Neuron (in vitro differentiated cells): ENCODE measurements at regions not wholly inside any gene's neighbourhood (a gene's known extent, or its start where the extent isn't known, plus 50 kb on each side); places are given as distances from the start of the nearest gene placed in this dataset.

Source experiments
- H2AFZ ChIP-seq: one replicate; pipeline ENCODE4 v1.6.1; 2013; ENCODE audit warnings: low read depth, mild to moderate bottlenecking, inconsistent platforms, low read length, moderate library complexity
- H3K27me3 ChIP-seq: one replicate; pipeline ENCODE4 v1.6.1; 2013; ENCODE audit warnings: low read length; ENCODE audit not compliant: insufficient read depth
- H3K36me3 ChIP-seq: one replicate; pipeline ENCODE4 v1.6.1; 2013; ENCODE audit warnings: low read length; ENCODE audit not compliant: insufficient read depth
- H3K4me1 ChIP-seq: one replicate; pipeline ENCODE4 v1.6.1; 2013; ENCODE audit warnings: low read length; ENCODE audit not compliant: insufficient read depth
- H3K4me3 ChIP-seq: 2 replicates; pipeline ENCODE4 v1.5.1; 2013; ENCODE audit warnings: mild to moderate bottlenecking, low read length, moderate library complexity
- H3K9me3 ChIP-seq: one replicate; pipeline ENCODE4 v1.6.1; 2013; ENCODE audit warnings: low read length

GRCh38 chr20:41862476-41862875 is 244.3 kb upstream of the CHD6 start:
- no peak overlapping the region for H2AFZ ChIP-seq
- H3K27me3 ChIP-seq: no peaks in the 10 kb centered on the region
- no peaks in the 10 kb centered on the region for H3K36me3 ChIP-seq
- H3K4me1 ChIP-seq: no peaks in the 10 kb centered on the region
- no peak overlapping the region for H3K4me3 ChIP-seq
- H3K9me3 ChIP-seq: no peaks in the 10 kb centered on the region

GRCh38 chr20:41861772-41862422 is 243.7 kb upstream of the CHD6 start:
- Histone ChIP-seq H3K4me1 (no peaks in the 10 kb centered on the region), H3K9me3 (no peaks in the 10 kb centered on the region), H3K4me3 (no peak overlapping the region), H3K27me3 (no peaks in the 10 kb centered on the region), H2AFZ (no peak overlapping the region), H3K36me3 (no peaks in the 10 kb centered on the region)

GRCh38 chr20:41854765-41855164 is 236.6 kb upstream of the CHD6 start:
- H2AFZ ChIP-seq: no peak overlapping the region
- H3K36me3 ChIP-seq: no peaks in the 10 kb centered on the region
- H3K9me3 ChIP-seq: no peaks in the 10 kb centered on the region
- H3K4me1 ChIP-seq: no peaks in the 10 kb centered on the region
- no peaks in the 10 kb centered on the region for H3K27me3 ChIP-seq
- H3K4me3 ChIP-seq: no peak overlapping the region

GRCh38 chr20:41853806-41854205 is 235.6 kb upstream of the CHD6 start:
- no peaks in the 10 kb centered on the region for H3K36me3 ChIP-seq
- H3K4me1 ChIP-seq: no peaks in the 10 kb centered on the region
- no peak overlapping the region for H3K4me3 ChIP-seq
- no peak overlapping the region for H2AFZ ChIP-seq
- no peaks in the 10 kb centered on the region for H3K9me3 ChIP-seq
- no peaks in the 10 kb centered on the region for H3K27me3 ChIP-seq

GRCh38 chr20:41848180-41848579 is 230.0 kb upstream of the CHD6 start:
- Histone ChIP-seq H2AFZ (no peak overlapping the region), H3K9me3 (no peaks in the 10 kb centered on the region), H3K27me3 (no peaks in the 10 kb centered on the region), H3K4me3 (no peak overlapping the region), H3K4me1 (no peaks in the 10 kb centered on the region), H3K36me3 (no peaks in the 10 kb centered on the region)

GRCh38 chr20:41837669-41838224 is 219.6 kb upstream of the CHD6 start:
- H3K9me3 ChIP-seq: no peaks in the 10 kb centered on the region
- no peak overlapping the region for H3K4me3 ChIP-seq
- no peak overlapping the region for H2AFZ ChIP-seq
- H3K36me3 ChIP-seq: no peaks in the 10 kb centered on the region
- no peaks in the 10 kb centered on the region for H3K27me3 ChIP-seq
- H3K4me1 ChIP-seq: no peaks in the 10 kb centered on the region

- Histone ChIP-seq H3K4me3 (no peak overlapping the region), H3K4me1 (no peaks in the 10 kb centered on the region), H3K36me3 (no peaks in the 10 kb centered on the region), H3K27me3 (no peaks in the 10 kb centered on the region), H2AFZ (no peak overlapping the region), H3K9me3 (no peaks in the 10 kb centered on the region)
Observed at GRCh38 chr20:41833739-41834138, 215.6 kb upstream of the CHD6 start.

- Histone ChIP-seq H2AFZ (no peak overlapping the region), H3K4me3 (no peak overlapping the region), H3K4me1 (no peaks in the 10 kb centered on the region), H3K27me3 (peaks cover 6% of the 10 kb centered on the region), H3K9me3 (no peaks in the 10 kb centered on the region), H3K36me3 (no peaks in the 10 kb centered on the region)
Observed at GRCh38 chr20:41830702-41831101, 212.5 kb upstream of the CHD6 start.

GRCh38 chr20:41819436-41819835 is 201.3 kb upstream of the CHD6 start:
- H3K36me3 ChIP-seq: no peaks in the 10 kb centered on the region
- H2AFZ ChIP-seq: no peak overlapping the region
- H3K27me3 ChIP-seq: no peaks in the 10 kb centered on the region
- no peak overlapping the region for H3K4me3 ChIP-seq
- H3K9me3 ChIP-seq: no peaks in the 10 kb centered on the region
- no peaks in the 10 kb centered on the region for H3K4me1 ChIP-seq

- no peak overlapping the region for H3K4me3 ChIP-seq
- H2AFZ ChIP-seq: no peak overlapping the region
- no peaks in the 10 kb centered on the region for H3K4me1 ChIP-seq
- no peaks in the 10 kb centered on the region for H3K36me3 ChIP-seq
- H3K9me3 ChIP-seq: no peaks in the 10 kb centered on the region
- no peaks in the 10 kb centered on the region for H3K27me3 ChIP-seq
Observed at GRCh38 chr20:41818991-41819390, 200.8 kb upstream of the CHD6 start.

GRCh38 chr20:41818369-41818768 is 200.2 kb upstream of the CHD6 start:
- H3K27me3 ChIP-seq: no peaks in the 10 kb centered on the region
- H2AFZ ChIP-seq: no peak overlapping the region
- H3K9me3 ChIP-seq: no peaks in the 10 kb centered on the region
- no peaks in the 10 kb centered on the region for H3K4me1 ChIP-seq
- no peaks in the 10 kb centered on the region for H3K36me3 ChIP-seq
- no peak overlapping the region for H3K4me3 ChIP-seq

GRCh38 chr20:41811456-41811855 is 193.3 kb upstream of the CHD6 start:
- no peak overlapping the region for H2AFZ ChIP-seq
- peaks cover 2% of the 10 kb centered on the region for H3K9me3 ChIP-seq
- no peaks in the 10 kb centered on the region for H3K36me3 ChIP-seq
- H3K27me3 ChIP-seq: no peaks in the 10 kb centered on the region
- H3K4me3 ChIP-seq: no peak overlapping the region
- H3K4me1 ChIP-seq: no peaks in the 10 kb centered on the region

- Histone ChIP-seq H3K27me3 (no peaks in the 10 kb centered on the region), H3K4me3 (no peak overlapping the region), H2AFZ (no peak overlapping the region), H3K36me3 (no peaks in the 10 kb centered on the region), H3K9me3 (no peaks in the 10 kb centered on the region), H3K4me1 (no peaks in the 10 kb centered on the region)
Observed at GRCh38 chr20:41800040-41800439, 181.9 kb upstream of the CHD6 start.

- no peak overlapping the region for H2AFZ ChIP-seq
- no peaks in the 10 kb centered on the region for H3K36me3 ChIP-seq
- no peaks in the 10 kb centered on the region for H3K9me3 ChIP-seq
- H3K4me3 ChIP-seq: no peak overlapping the region
- H3K4me1 ChIP-seq: no peaks in the 10 kb centered on the region
- H3K27me3 ChIP-seq: no peaks in the 10 kb centered on the region
Observed at GRCh38 chr20:41798930-41799502, 180.8 kb upstream of the CHD6 start.
